Prostate gland (tissue), 2 donors: ENCODE measurements at regions not wholly inside any gene's neighbourhood (a gene's known extent, or its start where the extent isn't known, plus 50 kb on each side); places are given as distances from the start of the nearest gene placed in this dataset.

Experiments
- POLR2A ChIP-seq: fragments of 450-650 bp; IDR thresholded peaks from one replicate; pipeline ENCODE4 v1.6.1; 2016; ENCODE audit warnings: antibody characterized with exemption, mild to moderate bottlenecking
- TF ChIP-seq, protein P1 (sequence below), 4 experiments: fragments of 200-600 bp in 2 of 4; fragments of 450-650 bp in 2 of 4; sonication (generic) in 2 of 4; IDR thresholded peaks; 1 replicate in 3 of 4; 2 replicates in 1 of 4; pipeline ENCODE4 v1.5.1; 2016 to 2019; ENCODE audit warnings: antibody characterized with exemption in 4 of 4, mild to moderate bottlenecking in 2 of 4, moderate library complexity in 2 of 4

DNA sequence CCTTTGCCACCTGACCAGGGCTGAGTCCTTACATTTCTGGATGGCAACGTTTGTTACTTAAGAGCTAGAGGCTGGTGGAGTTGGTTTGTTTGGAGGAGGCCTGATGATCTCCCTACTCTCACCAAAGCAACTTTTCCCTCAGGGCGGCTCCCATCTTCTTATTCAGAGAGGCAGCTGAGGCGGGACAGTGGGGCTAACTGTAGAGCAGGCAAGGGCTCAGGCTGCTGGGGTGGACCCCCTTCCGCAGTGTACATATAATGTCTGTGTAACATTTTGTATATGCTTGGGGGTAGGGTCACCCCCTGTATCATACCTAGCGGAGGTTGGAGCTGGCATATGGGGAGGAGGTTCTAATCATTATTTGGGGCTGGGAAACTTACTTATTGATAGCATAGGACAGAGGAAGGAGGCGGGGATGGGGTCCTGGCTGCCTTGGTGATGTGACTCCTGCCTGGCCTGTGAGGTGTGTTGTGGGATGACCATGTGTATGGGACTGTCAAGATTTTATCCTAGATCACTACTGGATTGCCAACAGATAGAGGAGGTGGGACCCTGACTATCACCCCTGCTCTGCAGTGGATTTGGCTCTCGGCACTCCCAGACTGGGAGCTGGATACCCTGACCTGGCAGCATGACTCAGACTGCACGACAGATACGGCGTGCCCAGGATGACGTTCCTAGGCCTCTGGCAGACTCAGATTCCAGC, 52.5 kb upstream of the UBE2Q2 start:
- no peak for TF ChIP-seq POLR2A
- TF ChIP-seq, protein P1, sequence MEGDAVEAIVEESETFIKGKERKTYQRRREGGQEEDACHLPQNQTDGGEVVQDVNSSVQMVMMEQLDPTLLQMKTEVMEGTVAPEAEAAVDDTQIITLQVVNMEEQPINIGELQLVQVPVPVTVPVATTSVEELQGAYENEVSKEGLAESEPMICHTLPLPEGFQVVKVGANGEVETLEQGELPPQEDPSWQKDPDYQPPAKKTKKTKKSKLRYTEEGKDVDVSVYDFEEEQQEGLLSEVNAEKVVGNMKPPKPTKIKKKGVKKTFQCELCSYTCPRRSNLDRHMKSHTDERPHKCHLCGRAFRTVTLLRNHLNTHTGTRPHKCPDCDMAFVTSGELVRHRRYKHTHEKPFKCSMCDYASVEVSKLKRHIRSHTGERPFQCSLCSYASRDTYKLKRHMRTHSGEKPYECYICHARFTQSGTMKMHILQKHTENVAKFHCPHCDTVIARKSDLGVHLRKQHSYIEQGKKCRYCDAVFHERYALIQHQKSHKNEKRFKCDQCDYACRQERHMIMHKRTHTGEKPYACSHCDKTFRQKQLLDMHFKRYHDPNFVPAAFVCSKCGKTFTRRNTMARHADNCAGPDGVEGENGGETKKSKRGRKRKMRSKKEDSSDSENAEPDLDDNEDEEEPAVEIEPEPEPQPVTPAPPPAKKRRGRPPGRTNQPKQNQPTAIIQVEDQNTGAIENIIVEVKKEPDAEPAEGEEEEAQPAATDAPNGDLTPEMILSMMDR (IDR thresholded peaks at IDR 0.05) = no peak
